ENCODE measurements at regions not wholly inside any gene's neighbourhood (a gene's known extent, or its start where the extent isn't known, plus 50 kb on each side); places are given as distances from the start of the nearest gene placed in this dataset.
A peak's percentile ranks its signal among the peaks of the same experiment; 100 is the strongest.
"Not testable (repeated sequence)": the region's sequence is repeated elsewhere in the genome, so short reads cannot be mapped to it uniquely, and the experiment has no call there.

DNA sequence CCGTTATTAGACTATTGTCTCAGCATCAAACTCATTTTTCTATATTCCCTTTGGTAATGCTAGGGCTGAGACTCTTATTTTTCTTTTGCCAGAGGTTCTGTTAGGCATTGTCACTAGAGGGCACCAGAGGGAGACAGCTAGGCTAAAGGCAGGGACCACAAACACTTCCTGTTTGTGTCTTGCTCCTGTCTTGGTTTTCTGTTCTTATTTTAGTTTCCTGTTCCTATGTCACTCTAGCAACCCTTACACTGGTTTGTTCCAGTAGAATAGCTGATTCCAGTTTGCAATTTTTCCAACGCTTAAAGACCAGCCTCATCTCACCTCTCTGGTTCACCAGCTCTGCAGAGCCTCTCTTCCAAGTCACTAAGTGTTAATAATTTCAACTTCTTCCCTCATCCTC is 772.0 kb downstream of the DIAPH3 start:
- DNase-seq: peak; percentile 57

DNA sequence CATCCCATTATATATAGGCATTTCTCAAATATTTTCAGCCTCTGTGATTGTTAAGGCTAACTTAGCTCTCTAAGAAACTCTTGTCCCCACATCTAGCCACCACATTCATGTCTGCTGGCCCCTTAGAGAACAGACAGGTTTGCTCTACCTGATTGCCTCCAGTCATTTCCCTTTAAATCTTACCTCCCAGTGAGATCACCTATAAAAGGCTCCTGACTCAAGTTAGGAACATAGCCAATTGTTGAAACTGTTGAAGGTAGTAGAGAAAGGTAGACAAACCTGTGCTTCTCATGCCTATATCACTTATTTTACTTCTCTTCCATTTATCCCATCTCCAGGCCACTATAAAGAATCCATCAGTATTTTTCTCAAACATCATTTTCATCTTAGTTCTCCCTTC is 771.4 kb downstream of the DIAPH3 start:
- DNase-seq: no peak

DNA sequence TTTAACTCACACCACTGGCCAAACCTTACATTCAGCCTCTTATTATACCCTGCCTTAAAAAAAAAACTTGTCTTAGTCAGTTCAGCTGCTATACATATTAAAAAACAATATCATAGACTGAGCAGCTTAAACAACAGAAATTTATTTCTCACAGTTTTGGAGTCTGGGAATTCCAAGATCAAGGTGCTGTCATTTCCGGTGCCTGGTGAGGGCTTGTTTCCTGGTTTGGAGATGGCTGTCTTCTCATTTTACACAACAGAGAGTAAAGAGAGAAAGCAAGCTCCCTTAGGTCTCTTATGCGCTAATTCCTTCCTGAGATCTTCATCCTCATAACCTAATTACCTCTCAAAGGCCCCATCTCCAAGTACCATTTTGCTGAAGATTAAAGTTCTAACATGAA is 769.2 kb downstream of the DIAPH3 start:
- no peak for DNase-seq

DNA sequence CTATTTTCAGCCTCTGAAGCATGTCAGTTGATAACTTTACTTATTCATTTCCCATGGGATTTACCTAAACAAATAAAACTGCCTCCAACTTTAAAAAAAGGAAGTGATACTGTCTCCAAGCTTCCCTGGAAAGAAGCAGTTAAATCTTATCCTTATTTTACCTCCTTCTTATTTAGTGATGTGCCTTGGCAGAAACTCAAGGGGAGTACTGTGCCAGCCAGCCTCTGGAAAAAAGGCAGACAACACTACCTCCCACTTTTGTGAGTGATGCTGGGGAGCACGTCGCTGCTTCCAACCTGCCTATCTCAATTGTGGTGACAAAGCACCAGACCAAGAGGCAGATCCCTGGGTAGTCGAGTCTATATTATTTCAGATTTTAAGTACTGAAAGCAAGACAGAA is 765.6 kb downstream of the DIAPH3 start:
- DNase-seq: no peak

DNA sequence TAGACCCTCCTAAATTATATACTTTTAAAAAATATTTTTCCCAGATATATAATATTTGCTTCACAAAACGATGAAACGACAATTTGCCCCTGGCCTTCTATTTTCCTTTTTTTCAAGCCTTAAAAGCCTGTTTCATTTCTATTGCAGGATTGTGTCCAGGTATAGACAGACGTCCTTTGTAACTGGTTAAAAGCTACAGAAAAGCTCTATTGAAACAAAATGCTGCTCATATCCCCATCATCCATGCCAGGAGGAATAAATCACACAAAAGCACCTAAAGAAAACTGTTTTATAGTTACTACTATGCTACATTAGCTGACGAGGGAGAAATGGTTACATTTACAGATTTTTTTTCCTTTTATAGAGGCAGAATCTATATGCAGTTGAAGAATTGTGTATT is 765.1 kb downstream of the DIAPH3 start:
- no peak for DNase-seq

DNA sequence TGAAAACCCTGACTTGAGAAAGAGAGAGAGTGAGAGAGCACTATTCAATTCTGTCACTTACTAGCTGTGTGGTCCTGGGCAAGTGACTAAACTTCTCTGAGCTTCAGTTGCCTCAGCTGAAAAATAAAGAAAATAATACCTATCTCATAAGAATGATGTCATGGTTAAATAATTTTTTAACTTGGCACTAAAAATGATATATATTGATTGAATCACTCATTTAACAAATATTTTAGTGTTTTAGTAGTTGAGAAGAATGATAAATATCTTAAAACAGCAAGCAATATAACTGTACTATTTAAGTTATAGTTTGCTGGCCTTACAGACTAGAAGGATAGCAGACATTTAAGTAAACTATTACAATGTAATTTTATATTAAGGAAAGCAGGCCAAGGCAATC is 764.2 kb downstream of the DIAPH3 start:
- no peak for DNase-seq

DNA sequence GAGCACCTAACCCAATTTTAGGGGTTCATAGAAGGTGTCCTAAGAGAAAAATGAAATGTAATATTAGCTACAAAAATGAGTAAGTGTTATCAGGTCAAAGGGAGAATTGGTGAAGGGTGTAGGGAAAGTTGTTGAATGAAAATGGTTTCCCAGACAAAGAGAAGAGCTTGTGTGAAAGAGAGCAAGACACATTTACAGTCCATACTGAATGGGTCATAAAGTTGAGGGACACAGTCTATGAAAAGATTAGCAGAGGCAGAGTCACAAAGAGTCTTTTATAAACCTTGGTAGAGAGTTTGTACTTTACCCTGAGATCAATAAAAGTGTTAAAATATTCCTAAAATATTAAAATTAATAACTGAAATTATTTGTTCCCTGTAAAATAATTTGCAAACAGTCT is 759.4 kb downstream of the DIAPH3 start:
- no peak for DNase-seq

DNA sequence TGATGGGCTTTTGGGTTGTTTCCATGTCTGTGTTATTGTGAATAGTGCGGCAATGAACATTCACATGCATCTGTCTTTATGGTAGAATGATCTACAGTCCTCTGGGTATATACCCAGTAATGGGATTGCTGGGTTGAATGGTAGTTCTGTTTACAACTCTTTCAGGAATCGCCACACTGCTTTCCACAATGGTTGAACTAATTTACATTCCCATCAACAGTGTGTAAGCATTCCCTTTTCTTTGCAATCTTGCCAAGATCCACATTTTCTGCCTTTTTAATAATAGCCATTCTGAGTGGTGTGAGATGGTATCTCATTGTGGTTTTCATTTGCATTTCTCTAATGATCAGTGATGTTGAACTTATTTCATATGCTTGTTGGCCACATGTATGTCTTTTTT is 756.5 kb downstream of the DIAPH3 start:
- not testable (repeated sequence) for DNase-seq

DNA sequence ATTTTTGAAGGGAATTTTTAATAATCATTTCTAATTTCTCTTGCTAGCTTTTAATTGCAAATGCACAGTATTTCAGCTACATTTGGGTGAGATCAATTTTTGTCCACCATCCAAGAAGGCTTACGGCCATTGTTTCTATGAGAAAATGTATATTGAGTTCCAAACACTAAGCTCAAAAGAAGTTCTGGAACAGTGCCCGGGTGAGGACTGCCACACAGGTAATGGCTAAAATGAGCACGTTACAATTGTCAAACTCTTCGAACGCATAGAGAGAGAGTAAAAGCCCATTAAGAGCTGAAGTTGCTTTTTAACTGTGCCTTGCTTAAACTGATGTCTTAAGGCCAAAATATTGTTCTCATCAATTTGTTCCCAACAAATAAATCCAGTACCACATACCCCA is 755.0 kb downstream of the DIAPH3 start:
- no peak for DNase-seq

DNA sequence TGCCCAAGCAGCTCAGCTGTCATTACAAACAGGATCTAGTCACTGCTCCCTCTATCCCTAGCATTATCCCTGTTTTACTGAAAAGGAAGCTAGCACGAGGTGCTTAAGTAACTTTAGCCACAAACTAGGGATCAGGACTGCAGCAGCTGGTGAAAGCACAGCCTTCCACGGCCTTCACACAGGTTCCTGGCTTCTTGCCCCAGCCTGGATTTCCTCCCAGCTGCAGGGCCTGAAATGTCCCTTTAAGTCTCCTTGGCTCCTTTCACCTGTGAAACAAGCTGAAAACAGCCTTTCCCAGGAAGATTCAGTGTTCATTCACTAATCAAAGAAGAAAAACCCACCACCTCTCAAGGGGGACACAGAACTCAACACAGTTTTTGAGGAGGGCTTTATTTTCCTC is 754.5 kb downstream of the DIAPH3 start:
- no peak for DNase-seq

DNA sequence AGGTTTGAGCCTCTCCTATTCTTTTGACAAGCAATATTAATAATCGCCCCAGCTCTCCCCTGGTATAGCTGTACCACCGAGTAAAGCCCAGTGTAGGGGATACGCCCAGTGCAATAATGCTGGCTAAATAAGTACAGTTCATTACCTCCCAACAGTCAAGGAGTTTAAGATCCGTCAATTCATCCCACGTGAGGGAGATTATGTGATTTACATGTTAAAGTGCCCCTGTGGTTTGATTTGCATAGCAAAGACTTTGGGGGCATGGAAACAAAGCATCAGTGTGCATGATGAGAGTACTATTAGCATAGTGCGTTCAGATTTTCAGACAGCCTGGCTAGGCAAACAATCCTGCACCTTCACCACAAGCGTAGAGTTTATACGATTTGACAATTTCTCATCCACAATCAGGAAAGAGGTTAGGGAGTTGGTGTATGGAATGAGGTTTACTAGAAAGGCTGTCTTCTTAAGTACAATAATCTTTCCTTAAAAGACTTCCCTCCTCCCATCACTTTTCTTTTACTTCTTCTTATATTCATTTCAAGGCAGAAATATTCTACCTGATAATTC is 754.0 kb downstream of the DIAPH3 start:
- DNase-seq: no peak

DNA sequence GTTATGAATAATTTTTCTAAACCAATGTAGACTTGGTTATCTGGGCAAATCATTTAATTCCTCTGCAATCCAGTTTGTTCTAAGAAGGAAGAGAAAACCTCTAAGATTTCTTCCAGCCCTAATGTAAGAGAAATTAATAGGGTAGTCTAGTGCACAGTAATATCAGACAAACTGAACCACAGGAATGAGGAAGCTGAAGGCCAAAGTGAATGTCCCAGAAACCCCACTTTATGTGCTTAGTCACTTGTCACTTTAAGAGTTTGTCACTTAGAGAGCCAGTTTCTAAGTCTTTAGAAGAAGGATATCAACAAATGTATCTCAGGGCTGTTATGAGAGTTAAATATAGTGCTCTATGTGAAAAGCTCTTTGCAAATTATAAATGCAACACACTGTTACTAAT is 750.6 kb downstream of the DIAPH3 start:
- DNase-seq: no peak

DNA sequence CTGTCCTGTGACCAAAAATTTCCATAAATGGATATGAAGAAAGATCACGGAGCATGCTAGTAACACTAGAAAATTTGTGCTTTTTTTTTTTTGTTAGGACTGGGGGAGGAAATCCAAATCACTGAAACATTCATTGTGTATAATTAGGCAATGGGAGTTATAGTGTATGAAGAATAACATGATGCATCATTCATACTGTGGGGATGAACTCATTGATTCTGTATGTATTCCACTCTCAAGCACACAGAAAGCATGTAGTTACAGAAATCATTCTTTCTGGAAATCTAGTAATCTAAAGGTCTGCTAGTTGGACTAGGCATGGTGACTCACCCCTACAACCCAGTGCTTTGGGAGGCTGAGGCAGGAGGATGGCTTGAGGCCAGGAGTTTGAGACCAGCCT is 749.7 kb downstream of the DIAPH3 start:
- DNase-seq: no peak

DNA sequence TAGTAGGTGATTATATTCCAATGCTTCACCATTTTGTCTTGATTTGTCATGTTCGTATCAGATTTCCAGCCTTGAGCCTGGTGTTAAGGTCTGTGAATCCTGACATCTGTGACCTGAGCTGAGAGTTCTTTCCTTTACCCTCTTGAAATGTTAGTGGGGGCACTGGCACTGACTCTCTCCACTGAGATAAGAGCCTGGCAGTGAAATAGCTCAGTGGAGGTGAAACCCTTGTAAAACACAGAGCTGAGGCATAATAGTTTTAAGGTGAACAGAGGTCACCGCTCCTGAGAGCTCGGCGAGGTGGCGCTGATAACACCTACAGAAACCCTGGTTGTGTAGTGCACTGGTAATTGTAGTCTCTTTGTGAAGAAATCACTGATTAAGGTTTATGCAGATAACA is 748.2 kb downstream of the DIAPH3 start:
- DNase-seq: no peak

DNA sequence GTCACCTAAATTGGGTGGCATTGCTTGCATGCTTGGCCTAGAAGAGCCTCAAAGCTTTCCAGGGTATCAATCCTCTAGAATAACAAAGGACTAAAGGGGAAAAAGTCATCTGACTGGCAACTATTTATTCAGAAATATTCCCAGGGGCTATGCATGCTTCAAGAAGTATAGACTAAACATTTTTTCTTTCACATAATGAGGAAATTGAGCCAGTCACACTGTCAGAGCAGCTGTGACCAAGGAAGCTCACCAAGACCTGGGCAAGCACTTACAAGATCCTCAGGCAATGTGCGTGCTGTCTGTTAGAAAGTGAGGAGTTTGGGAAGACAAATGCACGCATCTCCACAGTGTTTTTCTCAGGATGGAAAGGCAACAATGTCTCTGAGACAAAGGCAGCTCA is 747.2 kb downstream of the DIAPH3 start:
- DNase-seq: no peak

DNA sequence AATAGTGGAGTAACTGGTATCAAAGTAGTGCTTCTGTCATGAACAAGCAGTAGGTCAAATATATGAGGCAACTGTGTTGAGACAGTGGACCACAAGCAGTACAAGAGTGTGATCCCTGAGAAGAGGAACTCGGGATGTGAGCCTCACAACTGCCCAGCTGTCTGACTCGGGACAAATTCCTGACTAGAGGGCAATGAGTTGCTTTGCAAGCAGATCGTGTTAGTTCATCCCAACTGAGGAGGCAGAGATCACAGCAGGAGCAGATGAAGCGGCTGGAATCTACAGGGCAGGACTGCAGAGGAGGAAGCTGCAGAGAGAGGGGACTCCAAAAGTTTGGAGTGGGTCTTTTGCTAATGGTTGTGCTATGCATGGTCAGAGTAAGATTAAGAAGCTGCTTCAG is 741.1 kb downstream of the DIAPH3 start:
- DNase-seq: no peak

DNA sequence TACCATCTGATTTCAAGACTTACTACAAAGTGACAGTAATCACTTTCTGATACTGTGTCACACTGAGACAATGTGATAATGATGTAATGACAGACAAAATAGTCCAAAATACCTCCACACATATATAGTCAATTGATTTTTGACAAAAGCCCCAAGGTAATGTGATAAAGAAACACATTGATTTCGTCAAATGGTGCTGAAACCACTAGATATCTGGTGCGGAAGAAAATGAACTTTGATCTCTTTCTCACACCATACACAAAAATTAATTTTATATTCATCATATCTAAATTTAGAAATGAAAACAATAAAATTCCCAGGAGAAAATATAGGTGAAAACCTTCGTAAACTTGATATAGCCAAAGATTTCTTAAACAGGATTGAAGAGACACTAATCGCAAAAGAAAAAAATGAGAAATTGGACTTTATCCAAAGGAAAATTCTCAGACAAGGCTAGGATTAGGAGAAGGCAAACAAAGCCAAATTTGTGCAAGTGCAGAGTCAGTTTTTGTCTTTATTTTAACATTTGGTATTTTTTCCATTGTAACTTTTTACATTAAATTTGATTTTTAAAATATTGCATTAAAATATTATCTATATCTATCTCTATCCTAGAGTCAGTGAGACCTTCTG is 739.9 kb downstream of the DIAPH3 start:
- no peak for DNase-seq

DNA sequence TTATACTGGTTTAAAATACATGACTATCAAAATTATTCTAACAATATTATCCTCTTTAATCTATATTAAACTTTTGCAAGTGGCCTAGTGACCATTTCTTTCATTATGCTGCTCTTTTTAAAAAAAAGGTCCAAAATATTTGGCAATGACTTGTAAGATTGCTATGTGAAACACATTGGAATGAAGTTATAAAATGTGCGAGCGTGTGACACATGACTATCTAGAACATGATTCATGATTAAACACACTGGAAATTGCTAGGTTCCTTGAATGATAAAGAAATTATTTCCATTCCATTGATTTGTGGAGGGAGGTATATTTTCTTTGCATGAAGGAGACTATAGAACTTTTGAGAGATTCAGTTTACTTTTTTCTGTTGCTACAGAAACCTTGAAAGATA is 739.1 kb downstream of the DIAPH3 start:
- no peak for DNase-seq

DNA sequence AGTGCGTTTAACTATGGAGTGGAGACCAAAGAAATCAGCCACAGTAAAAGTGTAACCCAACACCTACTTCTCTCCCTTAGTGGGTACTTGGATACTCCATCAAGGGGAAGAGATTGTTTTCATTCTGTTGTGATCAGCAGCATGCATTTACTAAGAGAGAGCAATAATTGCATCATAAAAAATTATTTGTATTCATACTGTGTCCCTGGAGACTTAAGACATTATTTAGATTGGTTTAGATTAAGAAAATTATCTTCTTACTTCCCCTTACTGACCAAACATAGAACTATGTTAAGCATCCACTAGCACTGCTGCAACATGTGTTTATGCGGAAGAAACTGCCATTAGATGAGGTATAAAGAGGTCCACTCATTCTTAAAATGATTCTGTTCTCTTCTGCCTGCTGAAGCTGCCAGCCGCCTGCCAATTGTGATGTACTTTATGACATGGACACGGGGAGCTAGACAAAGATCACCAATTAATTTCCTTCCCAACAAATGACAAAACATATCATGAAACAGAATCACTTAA is 738.5 kb downstream of the DIAPH3 start:
- DNase-seq: no peak

DNA sequence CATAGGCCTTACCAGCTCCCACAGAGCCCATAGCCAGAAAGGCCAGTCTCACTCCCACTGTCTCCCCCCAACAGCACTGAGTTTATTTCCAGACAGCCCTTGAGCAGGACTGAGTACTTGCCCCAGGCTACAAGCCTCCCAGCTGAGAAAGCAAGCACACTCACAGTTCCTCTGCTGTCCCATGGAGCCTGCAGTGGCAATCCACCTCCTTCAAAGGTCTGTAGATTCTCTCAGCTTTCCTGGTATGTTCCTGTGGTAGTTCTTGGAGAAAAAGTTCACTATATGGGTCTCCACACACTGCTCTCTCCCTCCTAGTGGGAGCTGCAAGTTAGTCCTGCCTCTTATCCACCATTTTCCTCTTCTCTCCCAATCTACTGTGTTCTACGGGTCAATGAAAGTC is 728.7 kb downstream of the DIAPH3 start:
- no peak for DNase-seq

DNA sequence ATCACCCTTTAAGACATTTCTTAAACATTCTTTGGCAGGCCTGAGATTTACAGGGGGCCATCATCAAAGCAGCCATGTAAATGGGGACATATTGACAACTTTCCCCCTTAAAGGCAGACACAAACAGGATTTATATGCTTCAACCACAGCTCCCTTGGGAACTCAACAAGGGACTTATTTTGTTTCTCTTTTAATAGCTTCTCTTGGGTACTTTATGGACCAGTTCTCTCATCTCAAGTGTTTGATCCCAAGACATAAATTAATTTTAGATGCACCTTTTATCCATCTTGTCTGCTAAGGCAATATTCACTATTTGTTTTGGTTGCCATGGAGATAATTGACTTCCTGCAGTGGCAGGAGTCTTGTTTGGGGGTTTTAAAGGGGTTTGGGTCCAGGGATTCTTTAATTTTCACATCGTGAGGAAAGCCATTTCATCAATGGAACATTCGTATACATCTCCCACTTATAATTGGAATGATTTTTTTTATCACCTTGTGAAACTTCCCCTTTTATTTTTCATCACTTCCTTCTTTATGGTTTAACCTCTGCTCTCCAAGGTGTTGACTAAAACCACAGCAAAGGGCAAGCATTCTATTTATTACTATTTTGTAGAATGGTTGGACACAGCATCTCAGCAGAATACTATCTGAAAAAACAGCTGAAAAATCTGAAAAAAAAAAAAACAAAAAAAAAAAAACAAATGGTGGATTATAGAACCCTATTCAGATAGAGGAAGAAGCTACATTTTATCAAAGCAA is 726.0 kb downstream of the DIAPH3 start:
- DNase-seq: no peak

DNA sequence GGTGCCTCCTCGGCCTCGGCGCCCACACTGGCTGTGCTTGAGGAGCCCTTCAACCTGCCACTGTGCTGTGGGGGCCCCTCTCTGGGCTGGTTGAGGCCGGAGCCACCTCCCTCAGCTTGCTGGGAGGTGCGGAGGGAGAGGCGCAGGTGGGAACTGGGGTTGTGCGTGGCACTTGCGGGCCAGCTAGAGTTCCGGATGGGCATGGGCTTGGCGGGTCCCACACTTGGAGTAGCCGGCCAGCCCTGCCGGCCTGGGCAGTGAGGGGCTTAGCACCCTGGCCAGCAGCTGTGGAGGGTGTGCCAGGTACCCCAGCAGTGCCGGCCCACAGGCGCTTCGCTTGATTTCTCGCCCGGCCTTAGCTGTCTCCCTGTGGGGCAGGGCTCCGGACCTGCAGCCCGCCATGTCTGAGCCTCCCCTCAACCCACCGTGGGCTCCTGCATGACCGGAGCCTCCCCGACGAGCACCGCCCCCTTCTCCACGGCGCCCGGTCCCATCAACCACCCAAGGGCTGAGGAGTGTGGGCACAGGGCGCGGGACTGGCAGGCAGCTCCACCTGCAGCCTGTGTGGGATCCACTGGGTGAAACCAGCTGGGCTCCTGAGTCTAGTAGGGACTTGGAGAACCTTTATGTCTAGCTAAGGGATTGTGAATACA is 723.8 kb downstream of the DIAPH3 start:
- no peak for DNase-seq

DNA sequence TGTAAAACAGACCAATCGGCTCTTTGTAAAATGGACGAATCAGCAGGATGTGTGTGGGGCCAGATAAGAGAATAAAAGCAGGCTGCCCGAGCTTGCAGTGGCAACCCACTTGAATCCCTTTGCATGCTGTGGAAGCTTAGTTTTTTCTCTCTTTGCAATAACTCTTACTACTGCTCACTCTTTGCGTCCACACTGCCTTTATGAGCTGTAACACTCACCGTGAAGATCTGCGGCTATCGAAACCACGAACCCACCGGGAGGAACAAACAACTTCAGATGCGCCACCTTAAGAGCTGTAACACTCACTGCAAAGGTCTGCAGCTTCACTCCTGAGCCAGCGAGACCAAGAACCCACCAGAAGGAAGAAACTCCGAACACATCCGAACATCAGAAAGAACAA is 722.7 kb downstream of the DIAPH3 start:
- DNase-seq: not testable (repeated sequence)
